Stomach smooth muscle (tissue), 2 donors: ENCODE measurements at regions not wholly inside any gene's neighbourhood (a gene's known extent, or its start where the extent isn't known, plus 50 kb on each side); places are given as distances from the start of the nearest gene placed in this dataset.

Source experiments
- H3K27ac ChIP-seq: one replicate; pipeline ENCODE4 v1.7.0; 2013; ENCODE audit warnings: mild to moderate bottlenecking, low read length, inconsistent platforms
- H3K27me3 ChIP-seq, 2 donors: one replicate each; pipeline ENCODE4 v1.7.0; 2013; ENCODE audit warnings: low read length in 2 of 2; ENCODE audit not compliant: insufficient read depth in 2 of 2, control insufficient read depth in 1 of 2
- H3K36me3 ChIP-seq, 2 donors: one replicate each; pipeline ENCODE4 v1.7.0; 2013; ENCODE audit warnings: low read length in 2 of 2; ENCODE audit not compliant: control insufficient read depth in 2 of 2, insufficient read depth in 2 of 2
- H3K4me1 ChIP-seq: one replicate; pipeline ENCODE4 v1.7.0; 2013; ENCODE audit warnings: low read length; ENCODE audit not compliant: control insufficient read depth, insufficient read depth
- H3K4me3 ChIP-seq, 2 donors: one replicate each; pipeline ENCODE4 v1.7.0; 2013; ENCODE audit warnings: low read length in 2 of 2
- H3K9ac ChIP-seq, 2 donors: one replicate each; pipeline ENCODE4 v1.7.0; 2013; ENCODE audit warnings: low read length in 2 of 2, mild to moderate bottlenecking in 1 of 2
- H3K9me3 ChIP-seq, 2 donors: one replicate each; pipeline ENCODE4 v1.7.0; 2013; ENCODE audit warnings: low read length in 2 of 2; ENCODE audit not compliant: control insufficient read depth in 2 of 2
- donor health status: healthy.
- donor health status: Pancreatic carcinoma.

DNA sequence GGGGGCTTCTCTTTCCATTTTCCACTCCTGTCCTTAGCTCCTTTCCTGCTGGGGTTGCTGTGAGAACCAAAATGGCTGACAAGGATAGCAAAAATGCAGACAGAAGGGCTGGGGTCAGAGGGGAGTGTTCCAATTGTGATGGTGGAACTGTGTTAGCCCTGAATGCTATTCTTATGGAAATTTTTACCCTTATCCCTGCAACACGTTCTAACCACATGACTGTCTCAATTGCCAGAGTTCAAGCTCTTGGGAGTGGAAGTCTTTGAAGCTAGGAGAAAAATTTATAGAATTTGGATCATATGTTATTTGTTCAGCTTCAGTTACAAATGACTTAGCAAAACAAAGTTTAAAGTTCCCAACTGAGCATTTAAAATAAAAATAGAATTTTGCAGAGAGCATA, 134.1 kb downstream of the ADCYAP1R1 start:
- Histone ChIP-seq H3K36me3 (no peaks in the 10 kb centered on the region), H3K9ac (no peak overlapping the region), H3K4me3 (no peak overlapping the region), H3K27me3 (no peaks in the 10 kb centered on the region), H3K27ac (no peak overlapping the region), H3K9me3 (no peaks in the 10 kb centered on the region), H3K4me1 (no peaks in the 10 kb centered on the region)

DNA sequence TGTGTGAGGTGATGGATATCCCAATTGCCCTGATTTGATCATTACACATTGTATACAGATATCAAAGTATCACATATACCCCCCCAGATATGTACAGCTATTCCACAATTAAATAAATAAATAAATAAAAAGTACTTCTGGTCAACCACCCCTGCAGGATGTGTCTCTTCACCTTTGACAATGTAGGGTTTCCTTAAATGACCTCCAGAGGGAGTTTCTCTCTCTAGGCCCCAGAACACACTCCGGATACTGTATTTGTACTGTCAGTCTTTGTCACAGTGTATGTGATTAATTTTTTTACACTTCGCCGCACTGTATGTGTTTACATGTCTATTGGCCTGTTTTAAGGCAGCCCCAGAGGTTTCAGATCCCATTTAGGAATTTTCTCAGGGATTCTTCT, 123.6 kb downstream of the ADCYAP1R1 start:
- H3K4me3 ChIP-seq, result no peak overlapping the region
- no peaks in the 10 kb centered on the region for H3K36me3 ChIP-seq
- H3K9me3 ChIP-seq, result no peaks in the 10 kb centered on the region
- H3K27ac ChIP-seq, result no peak overlapping the region
- no peaks in the 10 kb centered on the region for H3K4me1 ChIP-seq
- H3K9ac ChIP-seq, result no peak overlapping the region
- H3K27me3 ChIP-seq, result no peaks in the 10 kb centered on the region

DNA sequence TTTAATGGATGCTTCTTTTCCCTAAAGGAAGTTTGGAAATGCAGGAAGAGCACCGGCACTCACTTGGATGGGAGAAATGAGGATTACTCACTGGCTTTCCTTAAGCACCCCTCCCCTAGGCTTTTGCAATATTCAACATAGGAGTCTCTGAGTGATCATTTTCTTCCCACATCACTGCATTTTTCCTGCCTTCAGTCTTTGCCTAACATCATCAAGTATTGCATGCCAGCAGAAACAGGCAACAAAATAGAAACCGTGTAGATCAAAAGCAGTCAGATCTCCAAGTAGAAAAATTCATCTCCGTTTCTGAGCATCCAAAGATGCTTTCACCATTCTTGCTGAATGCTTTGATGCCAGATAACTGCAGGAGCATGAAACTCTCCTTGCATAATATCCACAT, 119.9 kb downstream of the ADCYAP1R1 start:
- H3K4me3 ChIP-seq, result no peak overlapping the region
- H3K9me3 ChIP-seq, result no peaks in the 10 kb centered on the region
- H3K36me3 ChIP-seq, result no peaks in the 10 kb centered on the region
- H3K27me3 ChIP-seq, result no peaks in the 10 kb centered on the region
- H3K27ac ChIP-seq, result no peak overlapping the region
- no peak overlapping the region for H3K9ac ChIP-seq
- no peaks in the 10 kb centered on the region for H3K4me1 ChIP-seq

DNA sequence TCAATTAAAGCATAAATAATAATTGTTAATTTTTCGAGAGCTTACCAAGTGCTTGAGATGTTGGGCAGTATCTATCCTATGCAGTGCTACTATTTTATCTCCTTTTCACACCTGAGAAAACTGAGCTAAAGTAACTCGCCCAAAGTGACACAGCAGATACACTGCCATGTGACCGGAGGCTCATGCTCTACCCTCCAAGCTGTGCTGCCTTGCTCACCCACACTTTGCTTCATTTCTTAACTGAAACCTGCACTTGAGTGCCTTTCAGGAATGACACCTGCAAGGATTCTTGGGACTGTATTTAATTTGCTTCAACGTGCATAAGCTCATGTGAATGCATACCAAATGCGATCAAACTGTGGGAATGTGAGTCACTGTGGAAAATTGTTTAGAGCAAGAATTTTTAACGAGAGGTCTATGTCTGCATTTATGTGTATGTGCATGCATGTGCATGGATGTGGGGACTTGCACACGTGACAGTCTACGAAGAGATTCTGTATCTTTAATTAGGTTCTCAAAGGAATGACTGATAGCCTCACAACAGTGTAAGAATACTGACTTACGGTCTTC, 119.2 kb downstream of the ADCYAP1R1 start:
- Histone ChIP-seq H3K27ac (no peak overlapping the region), H3K9me3 (no peaks in the 10 kb centered on the region), H3K9ac (no peak overlapping the region), H3K4me3 (no peak overlapping the region), H3K36me3 (no peaks in the 10 kb centered on the region), H3K27me3 (no peaks in the 10 kb centered on the region), H3K4me1 (no peaks in the 10 kb centered on the region)
